HFF-Myc (cell line): ENCODE measurements at regions not wholly inside any gene's neighbourhood (a gene's known extent, or its start where the extent isn't known, plus 50 kb on each side); places are given as distances from the start of the nearest gene placed in this dataset.

Source experiments
- DNase-seq: peaks from one replicate; pipeline ENCODE4 v3.0.0-alpha.2; 2011; ENCODE audit warnings: low read depth; ENCODE audit errors: extremely low read depth
- H3K4me3 ChIP-seq: replicated peaks from 2 replicates; pipeline ENCODE4 v1.5.1; 2011; ENCODE audit warnings: low read depth, mild to moderate bottlenecking, control low read depth, low read length
- CTCF ChIP-seq: IDR thresholded peaks from 2 replicates; pipeline ENCODE4 v1.5.1; 2012; ENCODE audit warnings: mild to moderate bottlenecking, low read depth, low read length, control low read depth; ENCODE audit errors: missing control alignments

- no peak for DNase-seq
- no peak for TF ChIP-seq CTCF
- H3K4me3 ChIP-seq, result no peak overlapping the region
Measured at GRCh38 chr3:176904506-176904905, 292.8 kb downstream of the TBL1XR1 start.

GRCh38 chr3:176896640-176897039 lies 300.6 kb downstream of the TBL1XR1 start:
- TF ChIP-seq CTCF, result no peak
- DNase-seq, result no peak

GRCh38 chr3:176896165-176896564 lies 301.1 kb downstream of the TBL1XR1 start:
- TF ChIP-seq CTCF, result no peak
- no peak overlapping the region for H3K4me3 ChIP-seq
- no peak for DNase-seq

More at GRCh38 chr3:176896640-176897039, 300.6 kb downstream of the TBL1XR1 start:
- H3K4me3 ChIP-seq, result no peak overlapping the region

- no peak for DNase-seq
- no peak overlapping the region for H3K4me3 ChIP-seq
- no peak for TF ChIP-seq CTCF
Measured at GRCh38 chr3:176879710-176880109, 317.6 kb downstream of the TBL1XR1 start.

- TF ChIP-seq CTCF, result no peak
- no peak for DNase-seq
- H3K4me3 ChIP-seq, result no peak overlapping the region
Measured at GRCh38 chr3:176873261-176873660, 324.0 kb downstream of the TBL1XR1 start.

GRCh38 chr3:176872771-176873209 lies 324.5 kb downstream of the TBL1XR1 start:
- peak; percentile 22 for DNase-seq
- H3K4me3 ChIP-seq, result no peak overlapping the region
- TF ChIP-seq CTCF, result peak; percentile 86

GRCh38 chr3:176870451-176870850 lies 326.8 kb downstream of the TBL1XR1 start:
- TF ChIP-seq CTCF, result no peak
- H3K4me3 ChIP-seq, result no peak overlapping the region
- DNase-seq, result no peak
